GM18502 (cell line): ENCODE measurements at regions not wholly inside any gene's neighbourhood (a gene's known extent, or its start where the extent isn't known, plus 50 kb on each side); places are given as distances from the start of the nearest gene placed in this dataset.
"Not testable (repeated sequence)": the region's sequence is repeated elsewhere in the genome, so short reads cannot be mapped to it uniquely, and the experiment has no call there.

Experiments
- ATAC-seq: cut with Tn5 transposase; IDR thresholded peaks from one replicate; pipeline ENCODE4 v1.9.1; 2021; ENCODE audit warnings: mild to moderate bottlenecking; ENCODE audit not compliant: unreplicated experiment, poor library complexity

DNA sequence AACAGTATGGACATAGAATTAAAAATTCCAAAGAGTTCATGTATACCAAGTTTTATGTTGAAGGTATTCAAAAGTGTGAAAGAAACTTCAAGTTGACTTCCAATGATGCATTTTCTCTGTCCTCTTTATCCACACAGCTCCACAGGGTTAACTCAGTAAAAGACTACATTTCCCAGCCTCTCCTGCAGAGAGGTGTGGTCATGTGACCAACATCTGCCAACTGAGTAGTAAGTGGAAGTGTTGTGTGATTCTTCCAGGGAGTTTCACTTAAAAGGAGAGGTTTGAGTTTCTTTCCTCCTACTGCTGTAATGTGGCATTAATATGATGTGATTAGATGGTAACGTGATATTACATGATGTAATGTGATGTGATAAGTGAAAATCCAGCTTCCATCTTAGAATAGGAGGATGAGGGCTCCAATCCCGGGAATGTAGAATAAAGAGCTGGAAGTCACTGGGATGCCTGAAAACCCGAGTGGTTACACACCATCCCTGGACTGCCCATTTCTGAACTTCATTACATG is 280.6 kb downstream of the ARRDC4 start:
- no peak for ATAC-seq

DNA sequence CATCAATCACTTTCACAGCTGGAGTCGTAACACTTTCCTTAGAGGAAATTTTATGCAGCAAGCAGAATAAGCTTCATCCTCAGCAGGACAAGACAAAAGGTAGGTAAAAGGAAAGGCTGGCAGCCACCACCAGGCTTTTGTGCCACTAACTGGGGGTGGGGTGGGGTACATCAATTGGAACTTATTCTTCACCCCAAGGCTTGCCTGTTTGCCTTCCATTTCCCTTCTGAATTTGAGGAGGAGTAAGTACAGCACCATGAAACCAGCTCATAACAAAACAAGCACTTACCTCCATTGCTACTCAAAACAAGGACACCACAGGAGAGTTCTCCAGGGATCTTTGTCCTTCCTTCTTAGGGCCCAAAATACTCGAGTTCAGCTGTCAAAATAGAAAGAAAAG is 296.8 kb downstream of the ARRDC4 start:
- ATAC-seq: no peak

GRCh38 chr15:98263787-98264186 is 303.3 kb downstream of the ARRDC4 start:
- ATAC-seq: no peak

DNA sequence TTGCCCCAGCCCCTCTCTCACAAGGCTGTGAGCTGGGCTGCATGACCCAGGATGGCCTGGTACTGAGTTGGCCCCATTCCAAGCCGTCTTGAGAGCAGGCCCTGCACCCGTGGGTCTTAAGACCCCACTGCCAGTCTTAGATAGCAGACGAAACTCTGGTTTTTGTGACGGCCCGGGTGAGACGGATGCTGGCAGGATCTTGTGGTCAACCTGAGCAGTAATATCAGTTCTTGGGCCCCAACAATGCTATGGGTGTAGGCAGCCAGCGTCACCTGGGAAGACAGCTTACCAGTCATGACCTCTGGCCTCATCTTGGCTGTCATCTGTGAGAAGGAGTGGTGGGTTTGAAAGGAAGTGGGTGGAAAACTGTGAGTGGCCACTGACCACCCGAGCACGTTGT is 305.8 kb downstream of the ARRDC4 start:
- ATAC-seq: no peak

DNA sequence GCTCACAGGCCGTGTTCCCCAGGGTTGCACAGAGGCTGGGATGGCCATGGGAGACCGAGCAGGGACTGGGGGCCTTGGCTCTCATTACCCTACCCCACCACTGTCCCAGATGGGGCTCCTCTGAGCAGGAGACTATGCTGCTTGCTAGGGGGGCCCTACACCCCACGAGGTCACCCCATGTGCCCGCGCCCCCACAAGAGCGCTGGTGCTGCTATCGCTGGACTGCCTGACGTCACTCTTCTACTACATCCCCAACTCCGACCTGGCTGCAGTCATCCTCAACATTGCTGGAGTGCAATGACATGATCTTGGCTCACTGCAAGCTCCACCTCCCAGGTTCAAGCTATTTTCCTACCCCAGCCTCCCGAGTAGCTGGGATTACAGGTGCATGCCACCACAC is 307.7 kb downstream of the ARRDC4 start:
- no peak for ATAC-seq

- ATAC-seq: no peak
These were observed 312.1 kb downstream of the ARRDC4 start for GRCh38 chr15:98272625-98273024.

- ATAC-seq: no peak
These were observed 315.5 kb downstream of the ARRDC4 start for GRCh38 chr15:98276018-98276417.

DNA sequence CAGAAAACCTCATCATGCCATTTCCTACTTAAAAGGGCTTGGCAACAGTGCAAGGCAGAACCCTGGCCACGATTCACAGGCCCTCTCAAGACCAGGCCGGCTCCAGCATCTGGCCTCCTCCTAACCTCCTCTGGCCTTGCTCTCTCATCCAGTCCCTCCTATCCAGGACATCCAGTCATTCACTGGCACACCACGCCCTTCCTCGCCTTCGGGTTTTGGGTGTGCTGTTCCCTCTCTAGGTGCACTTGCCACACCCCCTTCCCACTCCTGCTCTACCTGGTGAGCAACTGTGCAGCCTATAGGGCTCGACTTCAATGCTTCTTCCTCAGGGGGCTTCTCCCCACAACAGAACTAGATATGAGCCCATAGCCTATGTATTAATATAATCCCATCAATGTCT is 317.1 kb downstream of the ARRDC4 start:
- no peak for ATAC-seq

GRCh38 chr15:98280284-98280975 is 319.9 kb downstream of the ARRDC4 start:
- ATAC-seq: no peak

DNA sequence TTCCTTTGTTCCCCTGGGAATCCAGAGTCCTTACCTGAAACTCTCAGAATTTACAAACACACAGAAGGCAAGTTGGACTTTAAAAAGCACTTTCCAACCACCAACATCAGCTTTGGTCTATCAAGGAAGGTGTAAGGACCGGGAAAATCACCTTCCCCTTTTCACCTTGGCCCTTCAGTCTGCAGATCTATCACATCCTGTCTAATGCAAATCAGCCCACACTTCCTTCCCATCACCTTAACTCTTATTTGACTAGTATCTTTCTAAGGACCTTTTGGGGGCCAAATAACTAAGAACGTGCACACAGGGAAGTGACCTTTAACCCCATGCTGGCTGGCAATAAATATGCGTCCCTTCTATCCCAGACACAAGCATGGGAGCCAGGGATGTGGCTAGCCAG is 320.6 kb downstream of the ARRDC4 start:
- ATAC-seq: no peak

DNA sequence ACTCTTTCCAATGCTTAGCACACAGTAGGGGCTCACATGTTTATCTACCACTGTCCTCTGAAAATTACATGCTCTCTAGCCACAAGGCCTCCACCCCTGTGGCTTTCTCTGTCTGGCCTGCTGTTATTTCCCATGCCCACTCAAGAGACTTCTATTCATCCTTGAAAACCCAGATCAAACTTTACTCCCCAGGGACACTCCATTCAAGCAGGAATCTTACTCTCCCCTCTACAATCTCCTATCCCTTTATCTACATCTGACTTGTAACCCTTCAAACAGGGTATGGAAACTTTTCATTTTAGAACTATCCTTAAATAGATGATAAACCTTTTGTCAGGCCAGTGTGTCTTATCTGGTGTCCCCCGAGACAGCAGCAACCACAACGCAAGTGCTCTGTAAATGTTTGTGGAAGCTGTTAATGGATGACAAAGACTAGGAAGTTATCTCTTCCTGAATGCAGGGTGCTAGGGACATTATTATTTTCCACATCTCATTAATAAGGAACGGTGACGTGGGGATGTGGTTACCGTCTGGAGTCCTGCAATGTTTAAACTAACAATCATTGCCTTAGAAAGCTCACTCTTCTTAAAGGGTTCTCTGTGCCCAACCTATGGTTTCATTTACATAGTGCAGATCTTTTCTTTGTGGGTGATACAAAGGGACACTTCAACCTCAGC is 322.3 kb downstream of the ARRDC4 start:
- no peak for ATAC-seq

DNA sequence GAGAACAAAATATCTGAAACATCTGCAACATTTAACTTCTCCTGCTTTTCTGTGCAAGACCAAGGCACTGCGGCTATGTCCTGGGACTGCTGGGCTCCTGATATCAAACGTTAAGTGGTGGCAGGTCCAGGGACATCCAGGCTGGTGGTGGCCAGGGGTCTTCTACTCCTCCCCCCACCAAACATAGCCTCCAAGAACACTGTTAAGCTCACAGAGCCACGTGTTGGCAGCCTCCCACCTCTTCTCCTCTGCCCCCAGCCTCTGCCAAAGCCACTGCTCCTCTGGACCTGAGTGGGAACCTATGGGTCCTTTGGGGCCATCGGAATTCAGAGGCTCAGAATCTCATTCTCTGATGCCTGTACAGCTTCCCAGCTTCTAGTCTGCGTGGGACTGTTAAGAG is 325.7 kb downstream of the ARRDC4 start:
- no peak for ATAC-seq

- no peak for ATAC-seq
These were observed 326.3 kb downstream of the ARRDC4 start for GRCh38 chr15:98286831-98287230.

DNA sequence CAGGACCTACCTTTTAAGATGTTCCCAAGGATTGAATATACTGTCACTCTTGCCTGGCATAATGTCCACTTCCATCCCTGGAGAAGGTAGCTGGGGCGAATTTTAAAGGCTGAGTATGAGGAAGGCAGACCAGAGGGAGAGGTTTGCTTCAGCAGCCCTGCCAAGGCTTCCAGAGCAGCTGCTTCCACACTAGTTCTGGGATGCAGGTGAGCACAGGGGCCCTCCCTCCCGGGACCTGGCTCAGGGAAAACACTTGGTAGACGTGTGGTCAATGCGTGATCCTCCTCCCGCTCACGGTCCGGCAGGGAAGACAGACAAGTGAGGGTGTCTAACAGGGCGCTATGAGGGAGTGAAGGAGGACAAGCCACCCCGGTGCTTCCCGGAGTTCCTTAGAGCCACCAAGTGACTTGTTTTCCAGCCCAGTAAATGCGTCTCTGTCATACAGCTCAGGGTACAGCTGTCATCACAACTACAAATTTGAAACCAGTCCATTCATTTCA is 327.6 kb downstream of the ARRDC4 start:
- ATAC-seq: no peak

GRCh38 chr15:98289747-98290146 is 329.2 kb downstream of the ARRDC4 start:
- ATAC-seq: no peak

DNA sequence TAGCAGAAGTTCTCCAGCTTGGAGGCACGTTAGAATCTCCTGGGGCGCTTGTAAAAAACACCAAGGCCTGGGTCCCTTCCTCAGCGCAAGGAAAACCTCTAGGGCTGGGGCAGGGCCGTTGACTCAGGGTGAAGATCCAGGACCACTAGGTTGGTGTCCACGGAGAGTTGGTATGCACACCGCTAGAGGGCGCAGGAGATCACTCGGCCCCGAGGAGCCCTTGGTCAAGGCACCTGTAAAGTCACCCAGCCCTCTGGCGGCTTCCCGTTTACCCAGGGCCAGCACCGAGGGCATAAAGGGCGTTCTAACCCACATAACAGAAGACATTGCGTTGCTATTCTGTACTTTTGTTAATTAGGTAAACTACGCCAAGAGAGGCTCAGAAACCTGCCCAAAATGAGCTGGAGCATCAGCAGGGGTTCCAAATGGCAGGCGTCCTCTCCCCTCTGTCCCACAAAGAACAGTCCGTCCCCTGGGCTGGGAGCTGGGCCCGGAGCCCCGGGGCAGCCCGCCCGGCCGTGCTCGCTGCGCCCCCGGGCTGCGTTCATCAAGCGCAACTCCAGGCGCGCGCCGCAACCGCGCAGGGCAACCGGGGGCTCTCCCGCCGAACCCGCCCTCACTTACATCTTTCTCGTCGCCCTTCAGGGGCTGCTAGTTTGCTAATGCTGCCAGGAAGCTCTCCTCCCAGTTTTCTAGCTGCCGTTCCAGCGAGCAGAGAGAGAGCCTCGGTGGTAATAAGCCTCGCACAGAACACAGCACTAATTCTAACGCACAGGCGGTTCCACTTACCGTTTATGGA is 332.1 kb downstream of the ARRDC4 start:
- peak; percentile 73 for ATAC-seq

DNA sequence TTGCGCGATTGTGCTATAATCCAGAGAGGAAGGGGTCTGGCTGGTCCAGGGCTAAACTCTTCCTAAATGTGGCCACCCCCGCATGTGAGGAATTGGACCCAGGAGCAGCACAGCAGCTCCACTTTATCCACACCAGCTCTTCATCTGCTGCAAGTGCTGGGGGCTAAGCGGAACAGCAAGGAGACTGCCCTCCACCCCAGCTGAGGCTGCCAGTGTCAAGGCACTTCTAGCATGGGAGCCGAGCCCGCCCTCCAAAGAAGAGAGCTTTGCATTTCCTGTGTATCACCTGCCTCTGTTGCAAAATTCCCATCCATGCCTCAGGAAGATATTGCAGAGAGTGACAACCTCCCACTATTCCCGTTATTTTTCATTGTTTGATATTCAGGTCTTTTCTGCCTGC is 333.6 kb downstream of the ARRDC4 start:
- ATAC-seq: no peak

DNA sequence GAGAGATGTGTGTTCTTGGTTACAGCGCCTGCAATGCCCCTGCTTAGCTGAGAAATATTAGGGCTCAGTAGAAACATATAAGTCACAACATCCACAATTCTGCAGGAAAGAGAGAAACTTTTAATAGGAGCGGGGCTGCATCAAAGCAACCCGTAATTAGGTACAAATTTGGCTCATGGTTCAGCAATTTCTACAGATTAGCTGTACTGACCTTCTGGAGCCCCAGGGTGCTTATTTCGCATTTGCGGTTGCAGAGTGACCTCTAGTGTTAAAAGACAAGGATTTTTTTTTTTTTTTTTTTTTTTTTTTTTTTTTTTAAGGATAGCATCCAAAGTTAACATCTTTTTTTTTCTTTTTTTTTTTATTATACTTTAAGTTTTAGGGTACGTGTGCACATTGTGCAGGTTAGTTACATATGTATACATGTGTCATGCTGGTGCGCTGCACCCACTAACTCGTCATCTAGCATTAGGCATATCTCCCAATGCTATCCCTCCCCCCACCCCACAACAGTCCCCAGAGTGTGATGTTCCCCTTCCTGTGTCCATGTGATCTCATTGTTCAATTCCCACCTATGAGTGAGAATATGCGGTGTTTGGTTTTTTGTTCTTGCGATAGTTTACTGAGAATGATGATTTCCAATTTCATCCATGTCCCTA is 334.7 kb downstream of the ARRDC4 start:
- not testable (repeated sequence) for ATAC-seq

GRCh38 chr15:98296653-98297052 is 336.1 kb downstream of the ARRDC4 start:
- no peak for ATAC-seq

DNA sequence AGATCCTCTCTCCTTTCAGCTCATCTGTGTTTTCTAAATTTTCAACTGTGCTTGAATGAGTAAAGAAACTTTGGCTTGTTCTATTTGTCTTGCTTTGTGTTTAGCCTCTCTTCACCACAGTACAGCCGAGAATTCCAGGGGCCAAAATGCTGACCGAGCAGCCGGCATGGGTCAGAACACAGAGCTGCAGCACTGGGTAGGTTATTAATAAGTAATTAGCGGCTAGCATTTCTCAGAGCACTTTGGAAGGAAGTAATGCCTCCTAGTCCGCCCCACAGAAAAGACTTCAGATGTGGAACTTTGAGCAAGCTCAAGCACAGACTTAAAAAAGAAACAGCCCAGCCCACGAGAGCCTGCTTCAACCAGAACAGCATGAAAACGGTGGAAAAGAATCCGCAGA is 343.9 kb downstream of the ARRDC4 start:
- no peak for ATAC-seq
